Ishikawa (cell line): ENCODE measurements at regions not wholly inside any gene's neighbourhood (a gene's known extent, or its start where the extent isn't known, plus 50 kb on each side); places are given as distances from the start of the nearest gene placed in this dataset.

Source experiments
- CEBPB ChIP-seq: IDR thresholded peaks from 2 replicates; pipeline ENCODE4 v1.6.1; 2012
- CREB1 ChIP-seq: IDR thresholded peaks from 2 replicates; pipeline ENCODE4 v1.6.1; 2012; ENCODE audit warnings: low read depth
- EGR1 ChIP-seq: IDR thresholded peaks from 2 replicates; pipeline ENCODE4 v1.6.1; 2012
- EP300 ChIP-seq: IDR thresholded peaks from 2 replicates; pipeline ENCODE4 v1.6.1; 2012; ENCODE audit warnings: borderline replicate concordance
- FOXM1 ChIP-seq: IDR thresholded peaks from 2 replicates; pipeline ENCODE4 v1.6.1; 2012; ENCODE audit warnings: low read depth, borderline replicate concordance
- MAX ChIP-seq: IDR thresholded peaks from 2 replicates; pipeline ENCODE4 v1.6.1; 2012
- REST ChIP-seq: IDR thresholded peaks from 2 replicates; pipeline ENCODE4 v1.6.1; 2012; ENCODE audit warnings: low read depth, mild to moderate bottlenecking
- TAF1 ChIP-seq: IDR thresholded peaks from 2 replicates; pipeline ENCODE4 v1.6.1; 2012; ENCODE audit warnings: low read depth, mild to moderate bottlenecking
- TEAD4 ChIP-seq: IDR thresholded peaks from 2 replicates; pipeline ENCODE4 v1.6.1; 2012
- USF1 ChIP-seq: IDR thresholded peaks from 2 replicates; pipeline ENCODE4 v1.6.1; 2012

- TF ChIP-seq EP300 (no peak), USF1 (no peak), TAF1 (no peak), TEAD4 (no peak), REST (no peak), FOXM1 (no peak), MAX (no peak), CREB1 (no peak), CEBPB (no peak), EGR1 (no peak)
These were observed 80.6 kb downstream of the EN1 start for GRCh38 chr2:118766871-118767270.
